HPDE6-E6E7 (cell line): ENCODE measurements at regions not wholly inside any gene's neighbourhood (a gene's known extent, or its start where the extent isn't known, plus 50 kb on each side); places are given as distances from the start of the nearest gene placed in this dataset.
"Not testable (repeated sequence)": the region's sequence is repeated elsewhere in the genome, so short reads cannot be mapped to it uniquely, and the experiment has no call there.

Experiments
- DNase-seq: peaks from one replicate; pipeline ENCODE4 v3.0.0; 2011; ENCODE audit warnings: missing footprints; ENCODE audit errors: extremely low spot score

DNA sequence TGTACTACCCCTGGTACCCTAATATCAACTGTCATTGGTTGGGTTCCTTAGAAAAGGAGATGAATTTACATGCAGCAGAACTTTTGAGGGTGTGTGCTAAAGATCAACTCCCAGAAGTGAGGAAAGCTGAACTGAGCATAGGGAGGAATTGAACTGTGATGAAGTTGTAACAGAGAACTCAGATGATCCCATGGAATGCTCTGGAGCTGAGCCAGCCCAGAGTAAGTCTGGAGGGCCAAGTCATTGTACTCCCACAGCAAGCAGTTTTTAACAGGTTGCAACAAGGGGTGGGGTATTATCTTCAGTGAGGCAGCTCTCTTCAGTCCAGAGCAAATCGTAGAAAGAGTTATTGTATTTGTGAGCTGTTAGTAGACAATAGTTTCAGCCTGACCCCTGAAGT is 572.3 kb downstream of the PYDC2 start:
- DNase-seq: no peak

GRCh38 chr3:192038726-192039125 is 577.8 kb downstream of the PYDC2 start:
- peak; percentile 20 for DNase-seq

DNA sequence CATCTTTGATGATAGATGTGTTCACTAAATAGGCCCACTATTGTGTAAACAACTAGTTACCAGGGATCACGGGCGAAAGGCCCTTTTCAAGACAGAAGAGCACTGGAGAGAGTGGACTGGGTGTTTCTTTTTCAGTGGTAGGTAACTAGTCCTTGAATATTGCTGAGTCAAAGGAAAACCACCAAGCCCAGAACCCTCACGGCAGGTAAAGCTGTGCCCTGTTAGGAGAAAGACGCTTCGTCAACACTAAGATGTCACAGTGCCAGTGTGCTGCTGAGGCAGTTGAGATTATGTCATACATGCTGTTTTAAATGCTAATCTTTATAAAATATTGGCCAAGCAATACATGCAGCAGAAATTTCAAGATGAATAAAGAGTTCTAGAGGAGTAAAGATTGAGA is 578.6 kb downstream of the PYDC2 start:
- no peak for DNase-seq

DNA sequence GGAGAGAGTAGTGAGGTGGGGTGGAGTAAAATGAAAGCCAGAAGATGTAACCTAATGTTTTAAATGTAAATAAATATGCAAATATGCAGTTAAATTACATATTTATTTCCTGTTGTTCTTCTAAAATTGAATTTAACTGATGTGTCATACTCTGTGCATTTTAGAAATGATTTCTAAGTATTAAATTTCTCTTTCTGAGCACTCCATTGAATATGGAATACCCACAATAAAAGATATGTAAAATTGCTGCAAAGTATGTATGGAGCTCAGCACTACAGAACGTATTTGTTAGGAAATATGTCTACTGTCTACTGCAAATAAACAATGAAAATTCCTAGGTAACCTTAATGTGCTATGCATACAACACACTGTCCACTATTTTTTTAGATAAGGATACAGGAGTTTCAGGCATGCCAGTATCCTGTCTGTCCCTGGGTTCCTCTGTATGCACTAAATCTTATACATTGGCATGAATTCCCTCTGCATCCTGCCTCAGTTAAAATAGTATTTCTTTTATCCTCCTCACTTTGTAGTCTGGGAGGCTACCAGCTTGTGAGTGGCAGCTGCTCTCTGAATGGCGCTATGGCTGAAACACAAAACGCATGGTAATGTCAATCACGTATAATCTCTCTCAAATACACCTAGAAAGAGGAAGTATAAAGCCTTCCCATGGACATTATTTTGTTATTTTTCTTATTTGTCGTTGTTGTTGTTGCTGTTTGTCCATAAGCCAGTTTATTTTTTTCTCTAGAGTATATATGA is 579.5 kb downstream of the PYDC2 start:
- no peak for DNase-seq

GRCh38 chr3:192042116-192042515 is 581.2 kb downstream of the PYDC2 start:
- no peak for DNase-seq

GRCh38 chr3:192054881-192055280 is 593.9 kb downstream of the PYDC2 start:
- DNase-seq: no peak

DNA sequence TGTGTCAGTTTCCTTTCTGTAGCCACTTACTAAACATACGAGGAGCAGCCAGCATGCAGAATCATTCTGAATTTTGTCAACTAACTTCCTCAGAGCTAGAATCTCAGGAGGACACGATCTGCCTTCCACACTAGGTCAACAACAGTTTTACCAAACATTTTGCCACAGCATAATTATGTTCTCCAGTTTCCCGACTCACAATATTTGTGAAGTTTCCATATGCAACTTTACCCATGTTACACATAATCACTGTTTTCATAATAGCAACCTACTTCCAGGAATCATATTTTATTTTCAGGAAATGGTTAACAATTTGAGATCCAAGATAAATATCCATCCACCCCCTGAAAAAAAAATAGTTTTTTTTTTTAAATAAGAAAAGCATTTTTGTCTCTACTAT is 595.0 kb downstream of the PYDC2 start:
- no peak for DNase-seq

- no peak for DNase-seq
Observed at GRCh38 chr3:192057261-192057660, 596.3 kb downstream of the PYDC2 start.

GRCh38 chr3:192060160-192060781 is 599.3 kb downstream of the PYDC2 start:
- no peak for DNase-seq

- DNase-seq: no peak
Observed at GRCh38 chr3:192061426-192061825, 600.5 kb downstream of the PYDC2 start.

- DNase-seq: no peak
Observed at GRCh38 chr3:192062186-192062585, 601.2 kb downstream of the PYDC2 start.

DNA sequence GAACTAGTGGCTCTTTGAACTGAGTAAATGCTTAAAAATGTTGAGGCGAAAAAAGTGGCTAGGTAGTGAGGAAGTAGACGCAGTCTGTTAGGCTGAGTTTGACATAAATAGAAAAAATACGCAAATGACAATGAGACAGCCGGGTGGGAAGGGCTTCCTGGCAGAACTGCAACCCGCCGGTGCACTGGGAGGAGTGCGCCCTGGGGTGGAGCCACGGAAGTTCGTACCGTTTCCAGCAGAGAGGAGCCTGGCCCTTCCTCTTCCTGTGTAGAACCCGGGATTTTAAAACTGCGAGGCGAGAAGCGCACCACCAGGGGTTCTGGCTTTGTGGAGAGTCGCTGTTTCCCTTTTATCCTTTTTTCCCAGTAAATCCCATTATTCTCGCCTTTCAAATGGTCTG is 602.6 kb downstream of the PYDC2 start:
- peak; percentile 37 for DNase-seq

DNA sequence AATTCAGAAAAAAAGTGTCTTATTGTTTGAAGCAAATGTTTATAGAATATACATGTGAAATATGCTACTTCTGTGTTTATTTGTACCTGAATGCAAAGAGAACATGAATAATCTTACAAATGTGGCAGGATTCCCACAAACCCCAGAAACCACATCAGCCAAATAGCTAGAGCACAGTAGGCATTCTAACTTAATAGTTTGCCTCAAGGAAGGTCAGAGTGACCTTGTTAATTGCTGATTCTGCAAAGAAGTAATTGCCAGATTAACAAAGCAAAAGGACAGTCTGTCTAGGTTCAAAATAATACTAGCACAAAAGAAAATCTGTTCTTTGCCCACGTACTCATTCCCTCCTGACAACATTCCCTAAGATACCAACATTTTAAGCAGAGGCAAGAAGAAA is 604.0 kb downstream of the PYDC2 start:
- no peak for DNase-seq

GRCh38 chr3:192066253-192066652 is 605.3 kb downstream of the PYDC2 start:
- DNase-seq: not testable (repeated sequence)

DNA sequence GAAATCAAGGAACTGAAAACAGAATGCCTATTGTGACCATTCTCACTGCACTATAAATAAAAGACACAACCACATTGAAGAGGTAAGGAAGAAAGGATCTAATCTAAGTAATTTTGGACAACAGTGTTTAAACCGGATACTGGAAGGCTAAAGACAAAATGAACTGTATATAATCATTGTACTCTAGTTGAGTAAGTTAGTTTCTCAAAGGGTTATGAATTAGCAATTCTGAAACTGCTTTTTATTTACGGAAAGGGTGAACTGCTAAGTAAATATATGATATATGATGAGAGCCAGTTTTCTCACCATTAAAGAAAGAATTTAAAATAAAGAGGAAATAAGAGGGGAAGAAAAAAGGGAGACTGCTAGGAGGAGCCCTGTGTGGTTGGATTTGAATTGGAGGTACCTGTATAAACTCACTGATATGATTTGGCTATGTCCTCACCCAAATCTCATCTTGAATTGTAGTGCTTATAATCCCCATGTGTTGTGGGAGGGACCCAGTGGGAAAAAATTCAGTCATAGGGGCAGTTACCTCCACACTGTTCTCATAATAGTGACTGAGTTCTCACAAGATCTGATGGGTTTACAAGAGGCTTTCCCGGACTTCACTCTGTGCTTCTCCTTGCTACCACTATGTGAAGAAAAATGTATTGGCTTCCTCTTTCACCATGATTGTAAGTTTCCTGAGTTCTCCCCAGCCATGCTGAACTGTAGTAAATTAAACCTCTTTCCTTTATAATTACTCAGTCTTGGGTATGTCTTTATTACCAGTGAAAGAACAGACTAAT is 607.7 kb downstream of the PYDC2 start:
- DNase-seq: no peak

- no peak for DNase-seq
Observed at GRCh38 chr3:192077795-192078497, 617.0 kb downstream of the PYDC2 start.

GRCh38 chr3:192079098-192079497 is 618.1 kb downstream of the PYDC2 start:
- no peak for DNase-seq

DNA sequence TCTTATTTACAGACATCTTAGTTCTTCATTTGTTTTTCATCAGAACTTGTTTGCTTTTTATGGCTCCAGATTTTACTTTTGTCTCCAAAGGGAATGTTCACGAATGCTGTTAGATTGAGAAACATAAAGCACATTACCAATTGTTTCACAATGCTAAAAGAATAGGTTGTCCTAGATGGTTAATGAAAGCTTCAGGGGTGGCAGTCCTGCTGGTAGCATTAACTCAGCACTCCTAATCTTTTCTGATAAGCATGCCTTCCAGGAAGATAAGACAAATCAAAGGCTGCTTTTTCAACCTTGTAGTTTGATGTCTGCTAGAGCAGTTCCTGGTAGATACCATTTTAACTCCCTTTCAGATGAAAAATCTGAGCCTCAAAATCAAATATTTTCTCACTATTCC is 619.4 kb downstream of the PYDC2 start:
- no peak for DNase-seq

DNA sequence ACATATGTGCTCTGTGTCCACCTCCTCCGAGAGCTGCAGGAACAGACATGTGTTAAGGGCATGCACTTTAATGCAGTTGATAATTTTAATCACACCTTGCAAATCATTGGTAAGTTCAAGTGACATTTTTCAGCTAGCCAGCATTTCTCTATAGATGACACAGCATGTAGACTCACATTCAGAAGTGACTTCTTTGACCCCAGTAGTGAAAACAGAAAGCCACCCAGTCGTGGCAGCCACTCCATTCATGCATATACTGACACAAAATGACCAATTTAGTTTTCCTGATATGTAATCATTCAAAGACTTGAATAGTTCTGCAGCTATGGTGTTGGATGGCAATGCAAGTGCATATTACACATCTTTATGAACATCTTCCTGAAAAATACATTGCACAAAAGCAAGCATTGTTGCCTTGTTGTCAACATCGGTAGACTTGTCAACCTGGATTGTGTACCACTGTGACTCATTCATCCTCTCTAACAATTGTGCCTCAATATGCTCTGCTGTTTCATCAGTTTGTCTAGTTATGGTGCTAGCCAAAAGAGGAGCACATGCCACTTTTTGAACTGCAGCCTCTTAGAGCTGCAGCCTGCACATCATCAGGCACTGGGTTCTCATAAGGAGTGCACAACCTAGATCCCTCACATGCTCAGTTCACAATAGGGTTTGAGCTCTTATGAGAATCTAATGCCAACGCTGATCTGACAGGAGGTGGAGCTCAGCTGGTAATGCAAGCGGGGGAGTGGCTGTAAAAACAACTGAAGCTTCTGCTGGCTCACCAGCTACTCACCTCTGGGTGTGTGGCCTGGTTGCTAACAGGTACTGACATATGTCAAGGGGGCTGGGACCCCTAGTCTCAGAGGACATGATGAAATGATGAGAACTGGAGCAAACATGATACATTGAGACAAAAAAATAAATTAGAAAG is 622.0 kb downstream of the PYDC2 start:
- DNase-seq: no peak
